ENCODE measurements at regions not wholly inside any gene's neighbourhood (a gene's known extent, or its start where the extent isn't known, plus 50 kb on each side); places are given as distances from the start of the nearest gene placed in this dataset.
"Not testable (repeated sequence)": the region's sequence is repeated elsewhere in the genome, so short reads cannot be mapped to it uniquely, and the experiment has no call there.

DNA sequence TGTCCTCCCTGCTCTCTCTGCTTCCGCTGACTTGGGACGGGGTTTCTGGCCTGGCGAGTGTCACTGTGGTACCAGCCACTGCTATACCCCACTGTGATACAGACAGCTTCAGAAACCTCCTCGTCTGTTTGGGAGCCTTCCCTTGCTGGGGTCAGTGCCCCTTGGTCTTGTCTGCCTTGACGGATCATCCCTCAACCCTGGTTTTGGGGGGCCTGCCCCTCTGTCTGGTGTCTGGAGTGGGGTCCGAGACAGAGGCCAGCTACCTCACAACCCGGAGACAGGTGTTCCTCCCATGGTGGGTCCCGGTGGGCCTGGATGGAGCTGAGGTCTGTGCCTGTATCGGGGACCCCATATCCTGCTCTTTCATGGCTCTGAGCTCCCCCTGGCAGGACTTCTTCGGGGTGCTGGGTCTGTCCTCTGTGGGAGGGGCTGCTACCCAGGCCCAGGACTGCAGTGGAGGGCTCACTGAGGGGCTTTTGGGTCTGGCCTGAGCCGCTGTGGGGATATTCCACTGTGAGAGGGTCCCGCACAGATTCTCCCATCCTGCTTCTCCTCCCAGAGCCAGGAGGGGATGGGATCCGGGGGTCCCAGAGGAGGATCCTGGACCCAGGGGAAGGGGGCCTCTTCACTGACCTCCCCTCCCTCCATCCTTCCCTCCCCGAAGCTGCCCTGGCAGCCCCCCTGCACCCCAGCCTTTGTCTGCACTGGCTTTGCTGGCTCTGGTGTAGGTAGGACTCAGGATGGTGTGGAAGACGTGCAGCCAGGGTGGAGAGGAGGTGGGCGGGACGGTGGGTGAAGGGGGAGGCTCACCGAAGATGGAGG, 365.5 kb downstream of the TMEM121 start:
- DNase-seq (ENCODE audit: low spot score): no peak
- Histone ChIP-seq H3K36me3 (ENCODE audit: control insufficient read depth in 4 of 4, insufficient read depth in 3 of 4, low read depth in 1 of 4, low read length in 3 of 4) (no peaks in the 10 kb centered on the region), H3K4me3 (ENCODE audit: low read depth in 1 of 3, low read length in 3 of 3) (no peak overlapping the region), H3K9me3 (ENCODE audit: control insufficient read depth in 4 of 4, low read length in 3 of 4) (no peaks in the 10 kb centered on the region), H3K27me3 (ENCODE audit: control insufficient read depth in 4 of 4, insufficient read depth in 4 of 4, low read length in 3 of 4) (no peaks in the 10 kb centered on the region), H3K4me1 (ENCODE audit: control insufficient read depth in 4 of 4, insufficient read depth in 4 of 4, low read length in 3 of 4) (peaks cover 0 to under 1% (median 0%) of the 10 kb centered on the region in 4 donors), H3K27ac (ENCODE audit: low read depth in 1 of 2, low read length in 2 of 2) (no peak overlapping the region), H3K9ac (ENCODE audit: low read depth in 1 of 2, low read length in 2 of 2) (no peak overlapping the region)
- TF ChIP-seq FOXA2 (IDR thresholded peaks at IDR 0.05) (no peak), RXRA (IDR thresholded peaks at IDR 0.05) (no peak)
- TF ChIP-seq, protein P1, sequence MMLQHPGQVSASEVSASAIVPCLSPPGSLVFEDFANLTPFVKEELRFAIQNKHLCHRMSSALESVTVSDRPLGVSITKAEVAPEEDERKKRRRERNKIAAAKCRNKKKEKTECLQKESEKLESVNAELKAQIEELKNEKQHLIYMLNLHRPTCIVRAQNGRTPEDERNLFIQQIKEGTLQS (IDR thresholded peaks at IDR 0.05): no peak
- 66% methylated on average over 18 of the region's 18 CpGs for WGBS

DNA sequence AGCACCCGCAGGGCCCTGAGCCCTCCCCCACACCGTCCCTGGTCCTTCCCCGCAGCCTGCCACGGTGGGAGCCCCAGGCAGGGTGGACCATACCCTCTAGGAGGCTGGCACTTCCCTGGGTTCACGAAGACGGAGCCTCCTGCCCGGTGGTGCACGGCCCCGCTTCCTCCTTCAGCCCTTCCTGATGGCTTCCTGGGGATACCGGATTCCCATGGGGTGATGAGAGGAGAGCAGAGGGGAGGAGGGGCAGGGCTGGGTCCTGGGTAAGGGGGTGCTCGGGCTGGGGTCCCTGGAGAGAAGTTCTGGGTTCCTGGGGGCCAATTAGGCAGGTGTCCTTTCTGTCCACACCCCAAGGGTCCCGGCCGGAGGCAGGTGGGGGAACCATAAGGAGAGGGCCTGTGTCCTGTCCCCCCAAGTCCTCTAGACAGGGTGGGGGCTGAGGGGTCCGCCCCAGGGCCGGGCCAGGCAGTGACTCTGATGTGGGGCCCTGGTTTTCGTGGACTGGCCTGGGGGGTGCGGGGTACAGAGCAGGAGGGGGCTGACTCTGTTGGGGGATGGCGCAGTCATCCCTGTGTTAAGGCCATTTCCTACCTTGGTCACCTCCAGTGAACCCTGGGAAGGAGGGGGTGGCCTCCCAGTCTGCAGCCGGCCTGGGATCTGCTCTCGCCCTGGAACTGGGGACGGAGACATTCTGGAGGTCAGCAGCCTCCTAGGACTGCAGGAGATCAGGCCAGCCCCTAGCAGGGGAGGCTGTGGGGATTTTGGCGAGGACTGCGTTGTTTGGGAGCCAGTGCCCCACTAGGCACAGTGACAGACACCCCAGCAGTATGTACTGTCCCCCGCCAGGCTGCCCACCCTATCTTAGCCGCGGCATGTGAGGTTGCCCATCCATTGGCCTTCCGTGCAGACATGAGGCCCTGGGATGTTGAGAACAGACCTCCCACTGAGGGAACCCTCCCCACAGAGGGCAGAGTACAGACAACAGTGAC, 366.4 kb downstream of the TMEM121 start:
- not testable (repeated sequence) for H3K27ac ChIP-seq (ENCODE audit: low read depth in 1 of 2, low read length in 2 of 2); H3K4me3 ChIP-seq (ENCODE audit: low read depth in 1 of 3, low read length in 3 of 3); H3K36me3 ChIP-seq (ENCODE audit: control insufficient read depth in 4 of 4, insufficient read depth in 3 of 4, low read depth in 1 of 4, low read length in 3 of 4); H3K9ac ChIP-seq (ENCODE audit: low read depth in 1 of 2, low read length in 2 of 2); H3K9me3 ChIP-seq (ENCODE audit: control insufficient read depth in 4 of 4, low read length in 3 of 4); H3K4me1 ChIP-seq (ENCODE audit: control insufficient read depth in 4 of 4, insufficient read depth in 4 of 4, low read length in 3 of 4); H3K27me3 ChIP-seq (ENCODE audit: control insufficient read depth in 4 of 4, insufficient read depth in 4 of 4, low read length in 3 of 4); DNase-seq (ENCODE audit: low spot score)
- WGBS: 73% methylated on average over 27 of the region's 27 CpGs

DNA sequence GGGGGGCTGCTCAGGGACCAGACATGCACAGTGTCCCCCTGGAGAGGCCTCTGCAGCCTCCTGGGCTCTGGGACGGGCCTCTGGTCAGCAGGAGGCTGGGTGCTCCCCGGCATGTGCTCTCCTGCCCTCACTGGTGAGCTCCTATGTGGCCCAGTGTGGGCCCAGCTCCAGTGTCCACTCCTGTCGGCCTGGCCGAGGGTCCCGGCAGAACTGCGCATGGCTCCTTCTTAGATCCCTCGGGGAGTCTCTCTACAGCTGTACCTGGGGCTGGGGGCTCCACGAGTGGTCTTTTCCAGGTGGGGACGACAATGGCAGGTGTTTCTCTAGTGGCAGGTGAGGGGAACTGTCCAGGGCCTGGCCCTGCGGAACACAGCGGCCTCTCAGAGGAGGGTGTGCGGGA, 367.3 kb downstream of the TMEM121 start:
- not testable (repeated sequence) for H3K9me3 ChIP-seq (ENCODE audit: control insufficient read depth in 4 of 4, low read length in 3 of 4); H3K36me3 ChIP-seq (ENCODE audit: control insufficient read depth in 4 of 4, insufficient read depth in 3 of 4, low read depth in 1 of 4, low read length in 3 of 4); H3K27ac ChIP-seq (ENCODE audit: low read depth in 1 of 2, low read length in 2 of 2); H3K4me3 ChIP-seq (ENCODE audit: low read depth in 1 of 3, low read length in 3 of 3); DNase-seq (ENCODE audit: low spot score); H3K9ac ChIP-seq (ENCODE audit: low read depth in 1 of 2, low read length in 2 of 2); H3K27me3 ChIP-seq (ENCODE audit: control insufficient read depth in 4 of 4, insufficient read depth in 4 of 4, low read length in 3 of 4)
- H3K4me1 ChIP-seq (ENCODE audit: control insufficient read depth in 4 of 4, insufficient read depth in 4 of 4, low read length in 3 of 4): peaks cover 0 to 14% (median 9%) of the 10 kb centered on the region in 4 donors
- 82% methylated on average over 12 of the region's 12 CpGs for WGBS

DNA sequence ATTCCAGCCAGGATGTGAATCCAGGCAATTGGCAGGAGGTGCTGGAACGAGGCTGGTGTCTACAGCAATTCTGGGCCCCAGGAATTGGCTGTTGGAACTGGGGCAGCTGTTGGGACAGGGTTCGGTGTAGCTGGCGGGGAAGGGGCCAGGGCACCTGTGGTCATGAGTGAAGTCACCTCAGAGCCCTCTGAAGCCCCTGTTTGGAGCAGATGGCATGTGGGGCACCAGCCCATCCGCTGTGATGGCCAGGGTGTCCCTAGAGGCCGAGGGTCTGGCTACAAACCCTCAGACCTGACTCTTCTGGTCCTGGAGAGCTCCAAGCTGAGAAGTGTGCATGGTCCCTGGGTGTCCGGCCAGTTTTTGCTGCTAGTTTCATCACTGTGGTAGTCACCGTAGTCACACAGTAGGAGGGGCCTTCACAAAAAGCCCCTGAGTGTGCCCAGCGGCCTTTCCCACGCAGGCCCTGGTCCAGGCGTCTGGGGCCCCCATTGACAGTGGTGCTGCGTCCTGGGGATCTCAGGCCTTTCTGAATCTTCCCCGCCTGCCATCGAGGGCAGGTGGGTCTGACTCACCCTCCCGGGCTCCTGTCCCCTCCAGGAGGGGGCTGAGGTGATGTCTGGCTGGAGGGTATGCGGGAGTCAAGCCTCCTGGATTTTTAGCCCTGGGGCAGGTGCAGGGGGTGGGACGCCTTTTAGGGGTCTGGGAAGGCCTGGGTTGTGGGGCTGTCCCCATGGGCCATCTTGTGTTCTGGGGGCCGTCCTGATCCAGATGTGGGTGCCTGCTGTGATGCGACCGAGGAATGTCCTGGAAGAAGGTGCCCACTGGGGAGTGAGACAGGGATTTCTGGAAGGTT, 368.0 kb downstream of the TMEM121 start:
- no peaks in the 10 kb centered on the region for H3K9me3 ChIP-seq (ENCODE audit: control insufficient read depth in 4 of 4, low read length in 3 of 4)
- H3K27me3 ChIP-seq (ENCODE audit: control insufficient read depth in 4 of 4, insufficient read depth in 4 of 4, low read length in 3 of 4): no peaks in the 10 kb centered on the region
- no peak overlapping the region for H3K4me3 ChIP-seq (ENCODE audit: low read depth in 1 of 3, low read length in 3 of 3)
- no peaks in the 10 kb centered on the region for H3K36me3 ChIP-seq (ENCODE audit: control insufficient read depth in 4 of 4, insufficient read depth in 3 of 4, low read depth in 1 of 4, low read length in 3 of 4)
- H3K27ac ChIP-seq (ENCODE audit: low read depth in 1 of 2, low read length in 2 of 2): no peak overlapping the region
- H3K4me1 ChIP-seq (ENCODE audit: control insufficient read depth in 4 of 4, insufficient read depth in 4 of 4, low read length in 3 of 4): peaks cover 0 to 14% (median 9%) of the 10 kb centered on the region in 4 donors
- DNase-seq (ENCODE audit: low spot score): no peak
- WGBS: 75% methylated on average over 19 of the region's 19 CpGs
- TF ChIP-seq HNF4G (IDR thresholded peaks at IDR 0.05) (no peak), TAF1 (conservative IDR thresholded peaks at IDR 0.05) (no peak)
- H3K9ac ChIP-seq (ENCODE audit: low read depth in 1 of 2, low read length in 2 of 2): no peak overlapping the region
